ENCODE measurements at regions not wholly inside any gene's neighbourhood (a gene's known extent, or its start where the extent isn't known, plus 50 kb on each side); places are given as distances from the start of the nearest gene placed in this dataset.

DNA sequence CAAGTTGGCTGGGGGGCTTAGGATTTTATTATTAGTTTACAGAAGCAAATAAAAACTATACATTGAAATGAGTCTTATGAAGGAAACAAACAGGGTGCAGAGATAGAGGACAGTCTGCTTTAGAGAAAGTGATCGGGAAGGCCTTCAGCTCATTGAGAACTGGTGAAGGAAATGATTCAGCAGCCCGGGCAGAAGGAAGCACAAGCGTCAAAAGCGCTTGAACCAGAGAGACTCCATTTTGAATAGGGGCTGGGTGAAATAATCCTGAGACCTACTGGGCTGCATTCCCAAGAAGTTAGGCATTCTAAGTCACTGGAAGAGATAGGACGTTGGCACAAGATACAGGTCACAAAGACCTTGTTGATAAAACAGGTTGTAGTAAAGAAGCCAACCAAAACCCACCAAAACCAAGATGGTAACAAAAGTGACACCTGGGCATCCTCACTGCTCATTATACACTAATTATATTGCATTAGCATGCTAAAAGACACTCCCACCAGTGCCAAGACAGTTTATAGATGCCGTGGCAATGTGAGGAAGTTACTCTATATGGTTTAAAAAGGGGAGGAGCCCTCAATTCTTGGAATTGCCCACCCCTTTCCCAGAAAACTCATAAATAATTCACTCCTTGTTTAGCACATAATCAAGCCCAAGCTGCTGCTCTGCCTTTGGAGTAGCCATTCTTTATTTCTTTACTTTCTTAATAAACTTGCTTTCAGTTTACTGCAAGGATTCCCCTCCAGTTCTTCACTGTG lies 83.1 kb upstream of the MPP7 start:
- no peaks in the 10 kb centered on the region for H3K36me3 Mint-ChIP-seq (ENCODE audit: low read depth)
- TF ChIP-seq, protein P1, sequence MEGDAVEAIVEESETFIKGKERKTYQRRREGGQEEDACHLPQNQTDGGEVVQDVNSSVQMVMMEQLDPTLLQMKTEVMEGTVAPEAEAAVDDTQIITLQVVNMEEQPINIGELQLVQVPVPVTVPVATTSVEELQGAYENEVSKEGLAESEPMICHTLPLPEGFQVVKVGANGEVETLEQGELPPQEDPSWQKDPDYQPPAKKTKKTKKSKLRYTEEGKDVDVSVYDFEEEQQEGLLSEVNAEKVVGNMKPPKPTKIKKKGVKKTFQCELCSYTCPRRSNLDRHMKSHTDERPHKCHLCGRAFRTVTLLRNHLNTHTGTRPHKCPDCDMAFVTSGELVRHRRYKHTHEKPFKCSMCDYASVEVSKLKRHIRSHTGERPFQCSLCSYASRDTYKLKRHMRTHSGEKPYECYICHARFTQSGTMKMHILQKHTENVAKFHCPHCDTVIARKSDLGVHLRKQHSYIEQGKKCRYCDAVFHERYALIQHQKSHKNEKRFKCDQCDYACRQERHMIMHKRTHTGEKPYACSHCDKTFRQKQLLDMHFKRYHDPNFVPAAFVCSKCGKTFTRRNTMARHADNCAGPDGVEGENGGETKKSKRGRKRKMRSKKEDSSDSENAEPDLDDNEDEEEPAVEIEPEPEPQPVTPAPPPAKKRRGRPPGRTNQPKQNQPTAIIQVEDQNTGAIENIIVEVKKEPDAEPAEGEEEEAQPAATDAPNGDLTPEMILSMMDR (conservative IDR thresholded peaks at IDR 0.05) = no peak
- no peak for DNase-seq
- no peaks in the 10 kb centered on the region for H3K27me3 ChIP-seq (ENCODE audit: control insufficient read depth, insufficient read depth, low read length, poor library complexity, severe bottlenecking)
- H3K27ac ChIP-seq (ENCODE audit: low read depth, low read length) = no peak overlapping the region
- no peak overlapping the region for H3K4me3 Mint-ChIP-seq
- no peaks in the 10 kb centered on the region for H3K4me1 ChIP-seq (ENCODE audit: control insufficient read depth, insufficient read depth, low read length)
- H3K36me3 ChIP-seq (ENCODE audit: control insufficient read depth, insufficient read depth, low read length) = no peaks in the 10 kb centered on the region
- no peak overlapping the region for H3K27ac Mint-ChIP-seq
- WGBS, 2 experiments (ENCODE audit: insufficient coverage in 1 of 2, insufficient read length in 1 of 2) = 95 to 100% methylated on average over 4 to 5 of the region's 6 CpGs
- H3K27me3 Mint-ChIP-seq (ENCODE audit: insufficient read depth) = no peaks in the 10 kb centered on the region
- peak overlapping the region; percentile 1 for H3K4me3 ChIP-seq (ENCODE audit: low read length)
- peaks cover 2% of the 10 kb centered on the region for H3K9me3 Mint-ChIP-seq
- H3K4me1 Mint-ChIP-seq = peaks cover 4% of the 10 kb centered on the region
- no peak overlapping the region for H3K9ac ChIP-seq (ENCODE audit: extremely low read depth, low read length, poor library complexity, severe bottlenecking)
- no peaks in the 10 kb centered on the region for H3K9me3 ChIP-seq (ENCODE audit: control insufficient read depth, low read length)

DNA sequence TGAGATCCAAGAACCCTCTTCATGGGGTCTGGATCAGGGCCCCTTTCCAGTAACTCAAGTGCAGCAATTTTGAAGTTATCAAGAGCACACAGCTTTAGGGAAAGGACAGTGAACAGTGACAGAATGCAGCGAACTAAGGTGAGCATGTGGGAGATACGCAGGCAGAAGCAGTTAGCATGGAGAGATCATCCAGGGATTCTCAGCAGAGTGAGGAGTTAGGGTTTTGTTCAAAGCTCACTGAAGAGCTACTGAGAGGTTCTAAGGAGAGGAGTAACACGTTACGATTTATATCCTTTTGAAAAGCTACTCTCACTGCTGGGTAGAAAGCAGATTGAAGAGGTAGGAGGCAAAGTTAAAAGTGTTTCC lies 83.6 kb upstream of the MPP7 start:
- TF ChIP-seq, protein P1 (conservative IDR thresholded peaks at IDR 0.05) = no peak
- Histone ChIP-seq H3K4me1 (ENCODE audit: control insufficient read depth, insufficient read depth, low read length) (no peaks in the 10 kb centered on the region), H3K9ac (ENCODE audit: extremely low read depth, low read length, poor library complexity, severe bottlenecking) (no peak overlapping the region), H3K36me3 (ENCODE audit: control insufficient read depth, insufficient read depth, low read length) (no peaks in the 10 kb centered on the region), H3K27ac (ENCODE audit: low read depth, low read length) (no peak overlapping the region), H3K4me3 (ENCODE audit: low read length) (no peak overlapping the region), H3K27me3 (ENCODE audit: control insufficient read depth, insufficient read depth, low read length, poor library complexity, severe bottlenecking) (no peaks in the 10 kb centered on the region), H3K9me3 (ENCODE audit: control insufficient read depth, low read length) (no peaks in the 10 kb centered on the region)
- no peak for DNase-seq
- Mint-ChIP-seq H3K9me3 (peaks cover 7% of the 10 kb centered on the region), H3K36me3 (ENCODE audit: low read depth) (no peaks in the 10 kb centered on the region), H3K27ac (no peak overlapping the region), H3K4me1 (peaks cover 4% of the 10 kb centered on the region), H3K27me3 (ENCODE audit: insufficient read depth) (peaks cover 2% of the 10 kb centered on the region), H3K4me3 (no peak overlapping the region)
- 96 to 97% methylated on average over 4 of the region's 4 CpGs for WGBS, 2 experiments (ENCODE audit: insufficient coverage in 1 of 2, insufficient read length in 1 of 2)

DNA sequence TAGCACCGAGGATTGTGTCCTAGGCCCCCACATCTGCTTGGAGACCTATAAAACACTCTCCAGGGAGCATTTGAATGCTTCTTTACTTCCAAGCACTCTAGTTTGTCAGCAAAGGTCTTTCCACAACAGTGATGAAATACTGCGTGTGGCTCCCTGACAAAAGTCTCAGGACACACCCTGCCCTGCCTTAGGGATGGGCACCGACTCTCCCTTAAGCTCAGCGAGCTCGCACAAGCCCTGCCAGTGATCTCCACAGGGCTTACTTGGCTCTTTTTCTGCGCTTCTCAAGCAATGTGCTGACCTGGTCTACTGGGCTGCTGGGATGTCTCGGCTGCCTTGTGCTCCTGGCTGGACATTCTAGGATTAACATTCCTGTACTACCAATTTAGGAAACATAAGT lies 84.3 kb upstream of the MPP7 start:
- H3K4me3 Mint-ChIP-seq = no peak overlapping the region
- H3K36me3 ChIP-seq (ENCODE audit: control insufficient read depth, insufficient read depth, low read length) = no peaks in the 10 kb centered on the region
- TF ChIP-seq, protein P1 (conservative IDR thresholded peaks at IDR 0.05) = no peak
- peaks cover 4% of the 10 kb centered on the region for H3K4me1 Mint-ChIP-seq
- H3K27me3 Mint-ChIP-seq (ENCODE audit: insufficient read depth) = peaks cover 2% of the 10 kb centered on the region
- H3K36me3 Mint-ChIP-seq (ENCODE audit: low read depth) = no peaks in the 10 kb centered on the region
- 93 to 96% methylated on average over 7 of the region's 7 CpGs for WGBS, 2 experiments (ENCODE audit: insufficient coverage in 1 of 2, insufficient read length in 1 of 2)
- no peak for DNase-seq
- H3K9me3 Mint-ChIP-seq = peaks cover 9% of the 10 kb centered on the region
- H3K27me3 ChIP-seq (ENCODE audit: control insufficient read depth, insufficient read depth, low read length, poor library complexity, severe bottlenecking) = no peaks in the 10 kb centered on the region
- H3K9ac ChIP-seq (ENCODE audit: extremely low read depth, low read length, poor library complexity, severe bottlenecking) = no peak overlapping the region
- no peak overlapping the region for H3K27ac ChIP-seq (ENCODE audit: low read depth, low read length)
- H3K9me3 ChIP-seq (ENCODE audit: control insufficient read depth, low read length) = no peaks in the 10 kb centered on the region
- no peaks in the 10 kb centered on the region for H3K4me1 ChIP-seq (ENCODE audit: control insufficient read depth, insufficient read depth, low read length)
- H3K27ac Mint-ChIP-seq = no peak overlapping the region
- no peak overlapping the region for H3K4me3 ChIP-seq (ENCODE audit: low read length)

Measured in endodermal cell (in vitro differentiated cells).